ENCODE measurements at regions not wholly inside any gene's neighbourhood (a gene's known extent, or its start where the extent isn't known, plus 50 kb on each side); places are given as distances from the start of the nearest gene placed in this dataset.

DNA sequence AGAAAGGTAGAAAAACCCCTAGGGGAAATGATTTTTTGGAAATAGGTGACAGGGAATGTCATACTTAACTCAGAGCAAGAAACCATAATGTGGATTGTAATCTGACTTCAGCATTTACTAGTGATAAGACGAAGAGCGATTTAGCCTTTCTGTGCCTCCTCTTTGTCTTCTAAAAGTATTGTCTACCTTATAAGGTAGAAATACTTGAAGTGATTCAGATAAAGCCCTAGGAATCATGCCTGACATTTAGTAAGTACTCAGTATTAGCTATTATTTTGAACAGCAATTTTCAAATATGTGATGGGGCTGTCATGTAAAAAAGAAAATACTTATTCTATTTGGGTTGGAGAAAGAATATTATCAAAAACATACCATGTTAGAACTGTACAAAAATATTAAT lies 525.9 kb upstream of the EYS start:
- TF ChIP-seq IKZF2 (IDR thresholded peaks at IDR 0.05) (no peak), ZSCAN29 (IDR thresholded peaks at IDR 0.05) (no peak), SRF (IDR thresholded peaks at IDR 0.05; ENCODE audit: low read depth in 2 of 2, low read length in 2 of 2) (no peak), FOXM1 (IDR thresholded peaks at IDR 0.05; ENCODE audit: low read depth, low read length) (no peak), LARP7 (IDR thresholded peaks at IDR 0.05) (no peak), SIX5 (IDR thresholded peaks at IDR 0.05; ENCODE audit: low read depth, low read length, severe bottlenecking) (no peak), POLR2A (IDR thresholded peaks at IDR 0.05; ENCODE audit: low read depth, low read length) (no peak), DPF2 (IDR thresholded peaks at IDR 0.05) (no peak), EP300 (IDR thresholded peaks at IDR 0.05; ENCODE audit: borderline replicate concordance in 1 of 2, control insufficient read depth in 1 of 2, low read depth in 2 of 2, low read length in 2 of 2) (no peak), CREB1 (IDR thresholded peaks at IDR 0.05; ENCODE audit: low read depth) (no peak)
- TF ChIP-seq, protein P1, sequence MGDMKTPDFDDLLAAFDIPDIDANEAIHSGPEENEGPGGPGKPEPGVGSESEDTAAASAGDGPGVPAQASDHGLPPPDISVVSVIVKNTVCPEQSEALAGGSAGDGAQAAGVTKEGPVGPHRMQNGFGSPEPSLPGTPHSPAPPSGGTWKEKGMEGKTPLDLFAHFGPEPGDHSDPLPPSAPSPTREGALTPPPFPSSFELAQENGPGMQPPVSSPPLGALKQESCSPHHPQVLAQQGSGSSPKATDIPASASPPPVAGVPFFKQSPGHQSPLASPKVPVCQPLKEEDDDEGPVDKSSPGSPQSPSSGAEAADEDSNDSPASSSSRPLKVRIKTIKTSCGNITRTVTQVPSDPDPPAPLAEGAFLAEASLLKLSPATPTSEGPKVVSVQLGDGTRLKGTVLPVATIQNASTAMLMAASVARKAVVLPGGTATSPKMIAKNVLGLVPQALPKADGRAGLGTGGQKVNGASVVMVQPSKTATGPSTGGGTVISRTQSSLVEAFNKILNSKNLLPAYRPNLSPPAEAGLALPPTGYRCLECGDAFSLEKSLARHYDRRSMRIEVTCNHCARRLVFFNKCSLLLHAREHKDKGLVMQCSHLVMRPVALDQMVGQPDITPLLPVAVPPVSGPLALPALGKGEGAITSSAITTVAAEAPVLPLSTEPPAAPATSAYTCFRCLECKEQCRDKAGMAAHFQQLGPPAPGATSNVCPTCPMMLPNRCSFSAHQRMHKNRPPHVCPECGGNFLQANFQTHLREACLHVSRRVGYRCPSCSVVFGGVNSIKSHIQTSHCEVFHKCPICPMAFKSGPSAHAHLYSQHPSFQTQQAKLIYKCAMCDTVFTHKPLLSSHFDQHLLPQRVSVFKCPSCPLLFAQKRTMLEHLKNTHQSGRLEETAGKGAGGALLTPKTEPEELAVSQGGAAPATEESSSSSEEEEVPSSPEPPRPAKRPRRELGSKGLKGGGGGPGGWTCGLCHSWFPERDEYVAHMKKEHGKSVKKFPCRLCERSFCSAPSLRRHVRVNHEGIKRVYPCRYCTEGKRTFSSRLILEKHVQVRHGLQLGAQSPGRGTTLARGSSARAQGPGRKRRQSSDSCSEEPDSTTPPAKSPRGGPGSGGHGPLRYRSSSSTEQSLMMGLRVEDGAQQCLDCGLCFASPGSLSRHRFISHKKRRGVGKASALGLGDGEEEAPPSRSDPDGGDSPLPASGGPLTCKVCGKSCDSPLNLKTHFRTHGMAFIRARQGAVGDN (IDR thresholded peaks at IDR 0.05) = no peak
- TF ChIP-seq, protein P2, sequence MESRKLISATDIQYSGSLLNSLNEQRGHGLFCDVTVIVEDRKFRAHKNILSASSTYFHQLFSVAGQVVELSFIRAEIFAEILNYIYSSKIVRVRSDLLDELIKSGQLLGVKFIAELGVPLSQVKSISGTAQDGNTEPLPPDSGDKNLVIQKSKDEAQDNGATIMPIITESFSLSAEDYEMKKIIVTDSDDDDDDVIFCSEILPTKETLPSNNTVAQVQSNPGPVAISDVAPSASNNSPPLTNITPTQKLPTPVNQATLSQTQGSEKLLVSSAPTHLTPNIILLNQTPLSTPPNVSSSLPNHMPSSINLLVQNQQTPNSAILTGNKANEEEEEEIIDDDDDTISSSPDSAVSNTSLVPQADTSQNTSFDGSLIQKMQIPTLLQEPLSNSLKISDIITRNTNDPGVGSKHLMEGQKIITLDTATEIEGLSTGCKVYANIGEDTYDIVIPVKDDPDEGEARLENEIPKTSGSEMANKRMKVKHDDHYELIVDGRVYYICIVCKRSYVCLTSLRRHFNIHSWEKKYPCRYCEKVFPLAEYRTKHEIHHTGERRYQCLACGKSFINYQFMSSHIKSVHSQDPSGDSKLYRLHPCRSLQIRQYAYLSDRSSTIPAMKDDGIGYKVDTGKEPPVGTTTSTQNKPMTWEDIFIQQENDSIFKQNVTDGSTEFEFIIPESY (IDR thresholded peaks at IDR 0.05) = no peak
- RAD21 ChIA-PET (ENCODE audit: unreplicated experiment) = no interaction called here
- no peaks in the 10 kb centered on the region for H3K9me3 ChIP-seq (replicated peaks; ENCODE audit: control insufficient read depth, insufficient read depth, low read length)
- SMC1A ChIA-PET (ENCODE audit: uncharacterized antibody, unreplicated experiment) = interaction anchor here (1.5 kb wide), 1 partner anchor 16 kb away, joined by 3 read pairs; no protein-coding TSS in a partner anchor
- H3K9ac ChIP-seq (ENCODE audit: control insufficient read depth, insufficient read depth, low read length) = no peak overlapping the region
- no peak overlapping the region for H2AFZ ChIP-seq (ENCODE audit: control insufficient read depth, low read depth, low read length)
- POLR2A ChIA-PET = no interaction called here
- 29% methylated on average over 2 of the region's 2 CpGs for WGBS (ENCODE audit: insufficient coverage, insufficient replicate concordance, low lambda C conversion rate, missing lambda C conversion rate)
- H3K27me3 ChIP-seq (replicated peaks in 1 of 2; ENCODE audit: control insufficient read depth in 2 of 2, insufficient read depth in 2 of 2, low read length in 1 of 2) = no peaks in the 10 kb centered on the region
- no peak overlapping the region for H3K4me2 ChIP-seq (ENCODE audit: control insufficient read depth, insufficient read depth)
- in situ Hi-C loops (cut with MboI) = no loop called here
- H4K20me1 ChIP-seq (ENCODE audit: control insufficient read depth, insufficient read depth) = no peaks in the 10 kb centered on the region
- no peak for DNase-seq (ENCODE audit: low read depth, low spot score)
- BruUV-seq (replicated peaks) = no TSS peak
- CTCF ChIA-PET = no interaction called here
- H3K4me1 ChIP-seq (ENCODE audit: control insufficient read depth, insufficient read depth, low read length) = no peaks in the 10 kb centered on the region
- no peak overlapping the region for H3K27ac ChIP-seq (ENCODE audit: control insufficient read depth, insufficient read depth)
- FAIRE-seq = no peak
- H3K36me3 ChIP-seq (ENCODE audit: control insufficient read depth in 2 of 2, insufficient read depth in 2 of 2, low read length in 1 of 2) = no peaks in the 10 kb centered on the region
- no peaks in the 10 kb centered on the region for H3K79me2 ChIP-seq (ENCODE audit: control insufficient read depth, insufficient read depth, low read length)
- no peak overlapping the region for H3K4me3 ChIP-seq
- no peak for ATAC-seq
- intact Hi-C loops (cut with micrococcal nuclease; ENCODE audit: unreplicated experiment) = no loop called here
